ENCODE measurements at regions not wholly inside any gene's neighbourhood (a gene's known extent, or its start where the extent isn't known, plus 50 kb on each side); places are given as distances from the start of the nearest gene placed in this dataset.

GRCh38 chr11:130729193-130729592 lies 187.1 kb downstream of the SNX19 start:
- ATAC-seq (ENCODE audit: insufficient number of reproducible peaks, low FRiP score, low read depth) (no peak), DNase-seq (ENCODE audit: low spot score) (no peak)
- no peaks in the 10 kb centered on the region for H3K27me3 ChIP-seq (replicated peaks; ENCODE audit: insufficient read depth)
- H3K9me3 ChIP-seq: peaks cover 8% of the 10 kb centered on the region
- no peak for TF ChIP-seq CTCF (IDR thresholded peaks at IDR 0.05)
- no peak overlapping the region for H3K27ac ChIP-seq
- no peaks in the 10 kb centered on the region for H3K36me3 ChIP-seq
- H3K4me1 ChIP-seq (ENCODE audit: control insufficient read depth in 1 of 2, low read depth in 2 of 2): peaks cover 5 to 22% of the 10 kb centered on the region in 2 donors
- H3K4me3 ChIP-seq: no peak overlapping the region

DNA sequence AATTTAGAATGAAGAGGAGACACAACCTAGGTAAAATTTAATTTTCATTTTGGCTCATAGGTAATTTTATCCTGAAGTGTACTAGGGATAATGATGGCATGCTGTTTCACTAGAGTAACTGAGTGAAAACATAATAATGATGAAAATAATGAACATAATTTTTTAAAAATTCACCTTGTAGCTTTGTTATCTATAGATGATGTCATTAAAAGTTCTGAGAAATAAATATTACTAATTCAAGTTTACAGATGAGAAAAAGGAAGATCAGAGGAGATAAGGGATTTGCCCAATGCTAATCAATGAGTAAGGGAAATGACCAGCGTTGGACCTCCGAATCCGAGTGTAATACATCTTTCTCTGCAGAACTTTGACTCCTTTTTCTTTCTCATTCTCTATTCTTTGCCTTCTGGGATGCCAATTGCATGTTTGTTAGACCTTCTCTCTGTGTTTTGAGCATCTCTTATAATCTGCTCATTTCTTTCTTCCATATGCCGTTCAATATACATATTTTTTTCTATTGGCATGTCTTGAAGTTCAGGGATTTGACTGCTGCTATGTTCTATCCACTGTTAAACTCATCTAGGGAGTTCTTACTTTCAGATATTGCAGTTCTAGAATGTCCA lies 186.5 kb downstream of the SNX19 start:
- no peak for TF ChIP-seq CTCF (IDR thresholded peaks at IDR 0.05)
- Histone ChIP-seq H3K27ac (no peak overlapping the region), H3K36me3 (no peaks in the 10 kb centered on the region), H3K9me3 (peaks cover 8% of the 10 kb centered on the region), H3K4me1 (ENCODE audit: control insufficient read depth in 1 of 2, low read depth in 2 of 2) (peaks cover 5 to 22% of the 10 kb centered on the region in 2 donors), H3K4me3 (no peak overlapping the region), H3K27me3 (replicated peaks; ENCODE audit: insufficient read depth) (no peaks in the 10 kb centered on the region)
- no peak for DNase-seq (ENCODE audit: low spot score)
- no peak for ATAC-seq (ENCODE audit: insufficient number of reproducible peaks, low FRiP score, low read depth)

DNA sequence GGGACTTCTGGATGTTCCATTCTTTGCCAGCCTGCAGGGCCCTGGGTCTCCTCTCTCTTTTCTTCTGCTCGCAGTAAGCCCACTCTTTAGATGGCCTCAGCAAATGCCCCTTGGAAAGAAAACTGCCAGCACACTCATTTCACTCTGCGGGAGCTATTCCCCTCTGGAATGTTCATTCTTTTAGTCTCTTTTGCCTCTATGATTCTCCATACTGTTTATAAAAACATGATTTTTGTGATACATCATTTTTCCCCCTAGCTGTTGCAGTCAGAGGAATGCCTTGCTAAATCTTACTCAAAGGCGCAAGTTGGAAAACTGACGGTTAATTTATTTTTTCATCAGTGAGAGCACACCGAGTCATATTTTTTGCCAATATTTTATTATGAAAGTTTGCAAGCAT lies 184.9 kb downstream of the SNX19 start:
- no peaks in the 10 kb centered on the region for H3K36me3 ChIP-seq
- ATAC-seq (ENCODE audit: insufficient number of reproducible peaks, low FRiP score, low read depth): no peak
- peaks cover 0 to 10% of the 10 kb centered on the region in 2 donors for H3K4me1 ChIP-seq (ENCODE audit: control insufficient read depth in 1 of 2, low read depth in 2 of 2)
- H3K9me3 ChIP-seq: peaks cover 8% of the 10 kb centered on the region
- no peaks in the 10 kb centered on the region for H3K27me3 ChIP-seq (replicated peaks; ENCODE audit: insufficient read depth)
- H3K27ac ChIP-seq: no peak overlapping the region
- no peak for DNase-seq (ENCODE audit: low spot score)
- H3K4me3 ChIP-seq: no peak overlapping the region
- no peak for TF ChIP-seq CTCF (IDR thresholded peaks at IDR 0.05)

- Histone ChIP-seq H3K27ac (no peak overlapping the region), H3K27me3 (replicated peaks; ENCODE audit: insufficient read depth) (no peaks in the 10 kb centered on the region), H3K9me3 (peaks cover 8% of the 10 kb centered on the region), H3K36me3 (no peaks in the 10 kb centered on the region), H3K4me1 (ENCODE audit: control insufficient read depth in 1 of 2, low read depth in 2 of 2) (no peaks in the 10 kb centered on the region), H3K4me3 (no peak overlapping the region)
- no peak for DNase-seq (ENCODE audit: low spot score)
- TF ChIP-seq CTCF (IDR thresholded peaks at IDR 0.05): no peak
- no peak for ATAC-seq (ENCODE audit: insufficient number of reproducible peaks, low FRiP score, low read depth)
These were observed 183.8 kb downstream of the SNX19 start for GRCh38 chr11:130732476-130732875.

DNA sequence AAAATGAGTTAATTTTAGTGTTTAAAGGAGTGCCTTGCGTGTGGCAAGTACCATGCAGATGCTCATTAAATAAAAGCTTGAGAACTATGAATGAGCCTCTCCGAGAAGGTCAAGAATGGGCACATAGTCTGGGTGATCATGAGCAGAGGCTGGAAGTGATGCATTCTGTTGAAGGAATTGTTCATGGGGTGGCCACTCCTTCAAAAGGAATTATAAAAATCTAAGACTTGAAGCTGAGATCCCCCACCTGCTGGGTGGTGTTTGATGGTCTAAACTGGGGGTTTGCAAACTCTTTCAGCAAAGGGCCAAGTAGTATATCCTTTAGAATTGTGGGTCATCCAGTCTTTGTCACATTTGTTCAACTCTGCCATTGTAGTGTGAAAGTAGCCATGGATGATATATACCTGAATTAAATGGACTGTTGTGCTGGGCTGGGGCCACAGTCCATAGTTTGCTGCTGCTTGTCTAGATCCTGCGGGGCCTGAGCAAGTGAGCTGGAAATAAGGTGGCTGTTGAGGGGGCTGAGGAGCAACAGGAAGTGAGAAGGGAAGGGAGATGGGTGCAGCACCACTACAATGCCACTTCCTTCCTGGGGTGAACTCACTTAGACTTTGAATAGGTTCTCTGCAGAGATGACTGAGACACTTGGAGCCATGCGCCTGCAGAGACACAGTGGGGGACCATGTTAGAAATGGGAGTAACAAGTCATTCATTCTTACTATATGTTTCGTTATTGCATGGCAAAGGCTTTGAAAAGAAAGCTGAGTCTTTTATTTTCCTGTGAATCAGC lies 179.0 kb downstream of the SNX19 start:
- no peak overlapping the region for H3K27ac ChIP-seq
- DNase-seq (ENCODE audit: low spot score) (no peak), ATAC-seq (ENCODE audit: insufficient number of reproducible peaks, low FRiP score, low read depth) (no peak)
- H3K4me3 ChIP-seq: no peak overlapping the region
- no peaks in the 10 kb centered on the region for H3K36me3 ChIP-seq
- no peaks in the 10 kb centered on the region for H3K27me3 ChIP-seq (replicated peaks; ENCODE audit: insufficient read depth)
- no peak for TF ChIP-seq CTCF (IDR thresholded peaks at IDR 0.05)
- peaks cover 17% of the 10 kb centered on the region for H3K9me3 ChIP-seq
- peaks cover 5% of the 10 kb centered on the region in 2 donors for H3K4me1 ChIP-seq (ENCODE audit: control insufficient read depth in 1 of 2, low read depth in 2 of 2)
